PC-3 (cell line): ENCODE measurements at regions not wholly inside any gene's neighbourhood (a gene's known extent, or its start where the extent isn't known, plus 50 kb on each side); places are given as distances from the start of the nearest gene placed in this dataset.

ENCODE experiments used
- EZH2 ChIP-seq: fragments of 300-600 bp; sonication (generic); IDR thresholded peaks from one replicate; pipeline ENCODE4 v1.6.1; 2017; ENCODE audit warnings: antibody characterized with exemption, mild to moderate bottlenecking, low read length; ENCODE audit not compliant: unreplicated experiment
- EZH2phosphoT487 ChIP-seq: fragments of 300-600 bp; sonication (generic); IDR thresholded peaks from 2 replicates; pipeline ENCODE4 v1.6.1; 2018; ENCODE audit warnings: mild to moderate bottlenecking, antibody characterized with exemption, low read length, borderline replicate concordance
- TF ChIP-seq, protein P1 (sequence below): fragments of 300-600 bp; sonication (generic); conservative IDR thresholded peaks from 2 replicates; pipeline ENCODE4 v1.5.1; 2017; ENCODE audit warnings: antibody characterized with exemption, low read depth, mild to moderate bottlenecking, low read length

DNA sequence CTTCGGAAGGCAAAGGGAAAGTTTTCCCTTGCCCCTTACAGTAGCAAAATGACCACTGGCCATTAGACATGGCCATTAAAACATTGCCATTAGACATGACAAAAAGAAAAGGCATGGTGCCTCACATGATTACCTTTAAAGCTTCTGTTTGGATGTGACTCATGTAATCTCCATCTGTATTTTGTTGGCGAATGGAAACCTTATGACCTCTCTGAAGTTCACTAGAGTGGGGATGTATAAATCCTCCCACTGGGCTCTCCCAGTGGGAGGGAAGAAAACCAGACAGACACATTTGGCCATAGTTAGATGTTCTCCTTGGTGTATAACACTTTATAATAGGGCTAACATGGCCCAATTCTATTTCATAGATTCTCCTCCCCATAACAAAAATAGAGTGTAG, 152.6 kb downstream of the MAGEB17 start:
- TF ChIP-seq EZH2 (no peak), EZH2phosphoT487 (no peak)
- TF ChIP-seq, protein P1, sequence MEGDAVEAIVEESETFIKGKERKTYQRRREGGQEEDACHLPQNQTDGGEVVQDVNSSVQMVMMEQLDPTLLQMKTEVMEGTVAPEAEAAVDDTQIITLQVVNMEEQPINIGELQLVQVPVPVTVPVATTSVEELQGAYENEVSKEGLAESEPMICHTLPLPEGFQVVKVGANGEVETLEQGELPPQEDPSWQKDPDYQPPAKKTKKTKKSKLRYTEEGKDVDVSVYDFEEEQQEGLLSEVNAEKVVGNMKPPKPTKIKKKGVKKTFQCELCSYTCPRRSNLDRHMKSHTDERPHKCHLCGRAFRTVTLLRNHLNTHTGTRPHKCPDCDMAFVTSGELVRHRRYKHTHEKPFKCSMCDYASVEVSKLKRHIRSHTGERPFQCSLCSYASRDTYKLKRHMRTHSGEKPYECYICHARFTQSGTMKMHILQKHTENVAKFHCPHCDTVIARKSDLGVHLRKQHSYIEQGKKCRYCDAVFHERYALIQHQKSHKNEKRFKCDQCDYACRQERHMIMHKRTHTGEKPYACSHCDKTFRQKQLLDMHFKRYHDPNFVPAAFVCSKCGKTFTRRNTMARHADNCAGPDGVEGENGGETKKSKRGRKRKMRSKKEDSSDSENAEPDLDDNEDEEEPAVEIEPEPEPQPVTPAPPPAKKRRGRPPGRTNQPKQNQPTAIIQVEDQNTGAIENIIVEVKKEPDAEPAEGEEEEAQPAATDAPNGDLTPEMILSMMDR = no peak
